ENCODE measurements at regions not wholly inside any gene's neighbourhood (a gene's known extent, or its start where the extent isn't known, plus 50 kb on each side); places are given as distances from the start of the nearest gene placed in this dataset.

DNA sequence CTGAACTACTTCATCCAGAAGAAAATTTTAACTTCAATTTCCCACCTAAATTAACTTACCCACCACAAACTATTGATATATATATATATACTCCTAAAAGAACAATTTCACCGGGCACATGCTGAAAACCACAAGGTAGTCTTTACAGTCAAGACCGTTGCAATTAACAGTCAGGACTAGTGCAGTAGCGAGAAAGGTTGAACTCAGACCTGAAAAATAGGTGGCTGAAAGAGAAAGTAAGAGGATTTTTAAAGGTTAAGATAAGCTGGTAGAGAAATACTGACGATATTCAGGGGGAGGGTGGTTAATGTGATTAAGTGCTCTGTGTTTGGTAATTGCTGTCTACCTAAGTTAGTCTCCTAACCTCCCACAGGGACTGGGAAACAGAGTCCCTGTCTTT lies 1153.5 kb upstream of the TMPRSS15 start:
- Histone ChIP-seq H3K4ac (ENCODE audit: low read length) (no peak overlapping the region), H2AK5ac (ENCODE audit: low read depth, low read length) (no peak overlapping the region), H3K18ac (ENCODE audit: low read length) (no peak overlapping the region), H3K79me1 (ENCODE audit: low read depth, low read length) (no peaks in the 10 kb centered on the region), H3K27me3 (ENCODE audit: control insufficient read depth in 3 of 3, insufficient read depth in 3 of 3, low read depth in 1 of 3, low read length in 3 of 3) (no peaks in the 10 kb centered on the region), H3K4me1 (ENCODE audit: control insufficient read depth in 2 of 2, insufficient read depth in 1 of 2, low read depth in 1 of 2, low read length in 2 of 2) (peaks cover 0 to 6% of the 10 kb centered on the region in 2 donors), H3K4me2 (ENCODE audit: insufficient read depth, low read length, poor library complexity, severe bottlenecking) (no peak overlapping the region), H2AFZ (ENCODE audit: low read length) (no peak overlapping the region), H3K23ac (ENCODE audit: low read depth, low read length, poor library complexity) (no peak overlapping the region), H2BK12ac (ENCODE audit: low read length) (no peak overlapping the region), H2BK5ac (ENCODE audit: low read length) (no peak overlapping the region), H3K9ac (ENCODE audit: low read depth, low read length, poor library complexity) (no peak overlapping the region), H2BK120ac (ENCODE audit: low read depth, low read length) (no peak overlapping the region), H2BK15ac (ENCODE audit: low read length) (no peak overlapping the region), H4K8ac (ENCODE audit: low read depth, low read length) (no peak overlapping the region), H4K91ac (ENCODE audit: low read depth, low read length, poor library complexity) (no peak overlapping the region), H3K14ac (ENCODE audit: low read length) (no peak overlapping the region), H3K4me3 (ENCODE audit: low read length in 2 of 2) (no peak overlapping the region), H3K36me3 (replicated peaks in 1 of 2; ENCODE audit: control insufficient read depth in 2 of 2, insufficient read depth in 2 of 2, low read length in 2 of 2) (no peaks in the 10 kb centered on the region), H3K9me3 (replicated peaks in 1 of 2; ENCODE audit: control insufficient read depth in 2 of 2, insufficient read depth in 1 of 2, low read depth in 1 of 2, low read length in 2 of 2) (no peaks in the 10 kb centered on the region), H3K27ac (replicated peaks; ENCODE audit: low read length) (no peak overlapping the region)
- DNase-seq (ENCODE audit: low spot score) = no peak
- WGBS, 2 donors (ENCODE audit: extremely low coverage in 2 of 2, insufficient read length in 2 of 2, insufficient replicate concordance in 1 of 2) = no CpG with 5 or more reads among the region's 4 CpGs

DNA sequence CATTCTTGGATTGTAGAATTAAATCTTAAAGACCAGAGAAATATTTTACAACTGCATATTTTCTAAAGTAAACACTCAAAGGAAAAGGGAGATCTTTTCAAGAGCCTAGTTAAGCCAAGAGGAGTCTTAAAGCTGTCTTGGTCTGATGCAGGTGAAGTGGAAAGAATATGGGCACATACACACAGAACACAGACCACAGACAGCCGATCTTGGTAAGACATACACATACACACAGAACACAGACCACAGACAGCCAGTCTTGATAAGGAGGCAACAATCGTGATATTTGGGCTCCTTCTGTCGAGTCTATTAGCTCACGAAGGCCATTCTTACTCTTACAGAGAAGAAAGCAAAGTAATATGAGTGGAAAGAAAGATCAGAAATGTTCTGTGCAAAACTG lies 1153.9 kb upstream of the TMPRSS15 start:
- H3K23ac ChIP-seq (ENCODE audit: low read depth, low read length, poor library complexity) = no peak overlapping the region
- H2BK120ac ChIP-seq (ENCODE audit: low read depth, low read length) = no peak overlapping the region
- H3K4me2 ChIP-seq (ENCODE audit: insufficient read depth, low read length, poor library complexity, severe bottlenecking) = no peak overlapping the region
- WGBS, 2 donors (ENCODE audit: extremely low coverage in 2 of 2, insufficient read length in 2 of 2, insufficient replicate concordance in 1 of 2) = no CpG with 5 or more reads among the region's 4 CpGs
- no peak overlapping the region for H3K27ac ChIP-seq (replicated peaks; ENCODE audit: low read length)
- H4K91ac ChIP-seq (ENCODE audit: low read depth, low read length, poor library complexity) = no peak overlapping the region
- peaks cover 0 to 6% of the 10 kb centered on the region in 2 donors for H3K4me1 ChIP-seq (ENCODE audit: control insufficient read depth in 2 of 2, insufficient read depth in 1 of 2, low read depth in 1 of 2, low read length in 2 of 2)
- H2BK12ac ChIP-seq (ENCODE audit: low read length) = no peak overlapping the region
- no peak overlapping the region for H3K18ac ChIP-seq (ENCODE audit: low read length)
- no peak overlapping the region for H4K8ac ChIP-seq (ENCODE audit: low read depth, low read length)
- no peak overlapping the region for H3K4ac ChIP-seq (ENCODE audit: low read length)
- H3K27me3 ChIP-seq (ENCODE audit: control insufficient read depth in 3 of 3, insufficient read depth in 3 of 3, low read depth in 1 of 3, low read length in 3 of 3) = no peaks in the 10 kb centered on the region
- DNase-seq (ENCODE audit: low spot score) = no peak
- no peaks in the 10 kb centered on the region for H3K9me3 ChIP-seq (replicated peaks in 1 of 2; ENCODE audit: control insufficient read depth in 2 of 2, insufficient read depth in 1 of 2, low read depth in 1 of 2, low read length in 2 of 2)
- no peak overlapping the region for H3K9ac ChIP-seq (ENCODE audit: low read depth, low read length, poor library complexity)
- H2BK15ac ChIP-seq (ENCODE audit: low read length) = no peak overlapping the region
- H2BK5ac ChIP-seq (ENCODE audit: low read length) = no peak overlapping the region
- no peak overlapping the region for H2AFZ ChIP-seq (ENCODE audit: low read length)
- no peaks in the 10 kb centered on the region for H3K36me3 ChIP-seq (replicated peaks in 1 of 2; ENCODE audit: control insufficient read depth in 2 of 2, insufficient read depth in 2 of 2, low read length in 2 of 2)
- H3K14ac ChIP-seq (ENCODE audit: low read length) = no peak overlapping the region
- H3K79me1 ChIP-seq (ENCODE audit: low read depth, low read length) = no peaks in the 10 kb centered on the region
- H2AK5ac ChIP-seq (ENCODE audit: low read depth, low read length) = no peak overlapping the region
- H3K4me3 ChIP-seq (ENCODE audit: low read length in 2 of 2) = no peak overlapping the region

- no peaks in the 10 kb centered on the region for H3K36me3 ChIP-seq (replicated peaks in 1 of 2; ENCODE audit: control insufficient read depth in 2 of 2, insufficient read depth in 2 of 2, low read length in 2 of 2)
- no peak overlapping the region for H3K4ac ChIP-seq (ENCODE audit: low read length)
- no peak overlapping the region for H2BK5ac ChIP-seq (ENCODE audit: low read length)
- no peak overlapping the region for H3K4me3 ChIP-seq (ENCODE audit: low read length in 2 of 2)
- H3K27ac ChIP-seq (replicated peaks; ENCODE audit: low read length) = no peak overlapping the region
- H4K91ac ChIP-seq (ENCODE audit: low read depth, low read length, poor library complexity) = no peak overlapping the region
- no peaks in the 10 kb centered on the region for H3K9me3 ChIP-seq (replicated peaks in 1 of 2; ENCODE audit: control insufficient read depth in 2 of 2, insufficient read depth in 1 of 2, low read depth in 1 of 2, low read length in 2 of 2)
- no peak overlapping the region for H2AFZ ChIP-seq (ENCODE audit: low read length)
- H3K23ac ChIP-seq (ENCODE audit: low read depth, low read length, poor library complexity) = no peak overlapping the region
- no peak overlapping the region for H2BK15ac ChIP-seq (ENCODE audit: low read length)
- H3K4me2 ChIP-seq (ENCODE audit: insufficient read depth, low read length, poor library complexity, severe bottlenecking) = no peak overlapping the region
- H3K9ac ChIP-seq (ENCODE audit: low read depth, low read length, poor library complexity) = no peak overlapping the region
- H2BK120ac ChIP-seq (ENCODE audit: low read depth, low read length) = no peak overlapping the region
- no peak overlapping the region for H3K18ac ChIP-seq (ENCODE audit: low read length)
- H3K14ac ChIP-seq (ENCODE audit: low read length) = no peak overlapping the region
- H4K8ac ChIP-seq (ENCODE audit: low read depth, low read length) = no peak overlapping the region
- WGBS, 2 donors (ENCODE audit: extremely low coverage in 2 of 2, insufficient read length in 2 of 2, insufficient replicate concordance in 1 of 2) = no CpG with 5 or more reads among the region's 3 CpGs
- DNase-seq (ENCODE audit: low spot score) = no peak
- no peaks in the 10 kb centered on the region for H3K27me3 ChIP-seq (ENCODE audit: control insufficient read depth in 3 of 3, insufficient read depth in 3 of 3, low read depth in 1 of 3, low read length in 3 of 3)
- no peak overlapping the region for H2BK12ac ChIP-seq (ENCODE audit: low read length)
- H3K79me1 ChIP-seq (ENCODE audit: low read depth, low read length) = no peaks in the 10 kb centered on the region
- H2AK5ac ChIP-seq (ENCODE audit: low read depth, low read length) = no peak overlapping the region
- no peaks in the 10 kb centered on the region for H3K4me1 ChIP-seq (ENCODE audit: control insufficient read depth in 2 of 2, insufficient read depth in 1 of 2, low read depth in 1 of 2, low read length in 2 of 2)
Measured at GRCh38 chr21:19565587-19565986, 1162.0 kb upstream of the TMPRSS15 start.

GRCh38 chr21:19566975-19567374 lies 1163.4 kb upstream of the TMPRSS15 start:
- Histone ChIP-seq H3K27me3 (ENCODE audit: control insufficient read depth in 3 of 3, insufficient read depth in 3 of 3, low read depth in 1 of 3, low read length in 3 of 3) (no peaks in the 10 kb centered on the region), H3K9me3 (replicated peaks in 1 of 2; ENCODE audit: control insufficient read depth in 2 of 2, insufficient read depth in 1 of 2, low read depth in 1 of 2, low read length in 2 of 2) (no peaks in the 10 kb centered on the region), H2BK12ac (ENCODE audit: low read length) (no peak overlapping the region), H3K4me3 (ENCODE audit: low read length in 2 of 2) (no peak overlapping the region), H2AK5ac (ENCODE audit: low read depth, low read length) (no peak overlapping the region), H3K4me2 (ENCODE audit: insufficient read depth, low read length, poor library complexity, severe bottlenecking) (no peak overlapping the region), H4K8ac (ENCODE audit: low read depth, low read length) (no peak overlapping the region), H2BK5ac (ENCODE audit: low read length) (no peak overlapping the region), H3K9ac (ENCODE audit: low read depth, low read length, poor library complexity) (no peak overlapping the region), H3K79me1 (ENCODE audit: low read depth, low read length) (no peaks in the 10 kb centered on the region), H3K36me3 (replicated peaks in 1 of 2; ENCODE audit: control insufficient read depth in 2 of 2, insufficient read depth in 2 of 2, low read length in 2 of 2) (no peaks in the 10 kb centered on the region), H3K4me1 (ENCODE audit: control insufficient read depth in 2 of 2, insufficient read depth in 1 of 2, low read depth in 1 of 2, low read length in 2 of 2) (no peaks in the 10 kb centered on the region), H2BK15ac (ENCODE audit: low read length) (no peak overlapping the region), H3K27ac (replicated peaks; ENCODE audit: low read length) (no peak overlapping the region), H3K23ac (ENCODE audit: low read depth, low read length, poor library complexity) (no peak overlapping the region), H2BK120ac (ENCODE audit: low read depth, low read length) (no peak overlapping the region), H3K18ac (ENCODE audit: low read length) (no peak overlapping the region), H2AFZ (ENCODE audit: low read length) (no peak overlapping the region), H4K91ac (ENCODE audit: low read depth, low read length, poor library complexity) (no peak overlapping the region), H3K4ac (ENCODE audit: low read length) (no peak overlapping the region), H3K14ac (ENCODE audit: low read length) (no peak overlapping the region)
- DNase-seq (ENCODE audit: low spot score) = no peak

Data from neuronal stem cell (in vitro differentiated cells).